IMR-90 (cell line): ENCODE measurements at regions not wholly inside any gene's neighbourhood (a gene's known extent, or its start where the extent isn't known, plus 50 kb on each side); places are given as distances from the start of the nearest gene placed in this dataset.

Source experiments
- BHLHE40 ChIP-seq: fragments of 150-350 bp; IDR thresholded peaks from 2 replicates; pipeline ENCODE4 v1.6.1; 2016; ENCODE audit warnings: mild to moderate bottlenecking, low read depth, low read length
- CEBPB ChIP-seq: IDR thresholded peaks from 2 replicates; pipeline ENCODE4 v1.6.1; 2012; ENCODE audit warnings: low read depth, low read length, improper control_type of control experiment
- CTCF ChIP-seq: conservative IDR thresholded peaks from 2 replicates; pipeline ENCODE4 v1.5.1; 2012; ENCODE audit warnings: mild to moderate bottlenecking, low read depth, low read length, improper control_type of control experiment
- FOS ChIP-seq: fragments of 150-350 bp; IDR thresholded peaks from 2 replicates; pipeline ENCODE4 v1.6.1; 2016; ENCODE audit warnings: low read depth, low read length
- MAFK ChIP-seq: IDR thresholded peaks from 2 replicates; pipeline ENCODE4 v1.6.1; 2012; ENCODE audit warnings: low read depth, low read length, improper control_type of control experiment
- MAZ ChIP-seq: IDR thresholded peaks from 2 replicates; pipeline ENCODE4 v1.6.1; 2012; ENCODE audit warnings: low read depth, mild to moderate bottlenecking, low read length, improper control_type of control experiment, moderate library complexity, borderline replicate concordance
- MXI1 ChIP-seq: IDR thresholded peaks from 2 replicates; pipeline ENCODE4 v1.6.1; 2012; ENCODE audit warnings: low read depth, mild to moderate bottlenecking, low read length, moderate library complexity, borderline replicate concordance
- POLR2A ChIP-seq: IDR thresholded peaks from 2 replicates; pipeline ENCODE4 v1.6.1; 2012; ENCODE audit warnings: mild to moderate bottlenecking, low read depth, low read length
- RAD21 ChIP-seq: IDR thresholded peaks from 2 replicates; pipeline ENCODE4 v1.6.1; 2012; ENCODE audit warnings: low read length, improper control_type of control experiment
- RCOR1 ChIP-seq: IDR thresholded peaks from 2 replicates; pipeline ENCODE4 v1.6.1; 2012; ENCODE audit warnings: mild to moderate bottlenecking, low read length, improper control_type of control experiment; ENCODE audit not compliant: insufficient replicate concordance
- RFX5 ChIP-seq: IDR thresholded peaks from 2 replicates; pipeline ENCODE4 v1.8.0; 2012; ENCODE audit warnings: low read depth, mild to moderate bottlenecking, low read length, moderate library complexity
- SMC3 ChIP-seq: fragments of 150-350 bp; IDR thresholded peaks from 2 replicates; pipeline ENCODE4 v1.6.1; 2016; ENCODE audit warnings: low read depth, mild to moderate bottlenecking, antibody characterized with exemption, low read length, moderate library complexity
- TF ChIP-seq, protein P1 (sequence below): fragments of 150-350 bp; IDR thresholded peaks from 2 replicates; pipeline ENCODE4 v1.6.1; 2017; ENCODE audit warnings: mild to moderate bottlenecking, antibody characterized with exemption, low read length, low read depth
- TF ChIP-seq, protein P2 (sequence below): fragments of 150-350 bp; IDR thresholded peaks from 2 replicates; pipeline ENCODE4 v1.6.1; 2016; ENCODE audit warnings: low read depth, mild to moderate bottlenecking, low read length, moderate library complexity, borderline replicate concordance

DNA sequence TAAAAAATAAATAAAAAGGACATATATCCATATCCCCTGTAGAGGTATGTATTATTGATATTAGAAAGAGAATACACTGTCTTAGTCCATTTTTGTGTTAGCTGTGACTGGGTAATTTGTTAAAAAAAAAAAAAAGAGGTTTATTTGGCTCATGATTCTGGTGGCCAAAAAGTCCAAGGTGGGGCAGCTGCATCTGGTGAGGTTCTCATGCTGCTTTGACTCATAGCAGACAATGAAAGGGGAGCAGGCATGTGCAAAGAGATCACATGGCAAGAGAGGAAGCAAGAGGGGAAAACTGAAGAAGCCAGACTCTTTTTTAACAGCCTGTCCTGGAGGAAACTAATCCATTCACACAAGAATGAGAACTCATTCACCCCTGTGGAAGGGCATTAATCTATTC lies 101.6 kb upstream of the MAP4K3 start:
- no peak for TF ChIP-seq CTCF
- no peak for TF ChIP-seq CEBPB
- TF ChIP-seq, protein P1, sequence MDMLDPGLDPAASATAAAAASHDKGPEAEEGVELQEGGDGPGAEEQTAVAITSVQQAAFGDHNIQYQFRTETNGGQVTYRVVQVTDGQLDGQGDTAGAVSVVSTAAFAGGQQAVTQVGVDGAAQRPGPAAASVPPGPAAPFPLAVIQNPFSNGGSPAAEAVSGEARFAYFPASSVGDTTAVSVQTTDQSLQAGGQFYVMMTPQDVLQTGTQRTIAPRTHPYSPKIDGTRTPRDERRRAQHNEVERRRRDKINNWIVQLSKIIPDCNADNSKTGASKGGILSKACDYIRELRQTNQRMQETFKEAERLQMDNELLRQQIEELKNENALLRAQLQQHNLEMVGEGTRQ, result no peak
- no peak for TF ChIP-seq RFX5
- TF ChIP-seq MXI1, result no peak
- TF ChIP-seq POLR2A, result no peak
- no peak for TF ChIP-seq RAD21
- TF ChIP-seq FOS, result no peak
- no peak for TF ChIP-seq MAFK
- no peak for TF ChIP-seq SMC3
- TF ChIP-seq BHLHE40, result no peak
- TF ChIP-seq, protein P2, sequence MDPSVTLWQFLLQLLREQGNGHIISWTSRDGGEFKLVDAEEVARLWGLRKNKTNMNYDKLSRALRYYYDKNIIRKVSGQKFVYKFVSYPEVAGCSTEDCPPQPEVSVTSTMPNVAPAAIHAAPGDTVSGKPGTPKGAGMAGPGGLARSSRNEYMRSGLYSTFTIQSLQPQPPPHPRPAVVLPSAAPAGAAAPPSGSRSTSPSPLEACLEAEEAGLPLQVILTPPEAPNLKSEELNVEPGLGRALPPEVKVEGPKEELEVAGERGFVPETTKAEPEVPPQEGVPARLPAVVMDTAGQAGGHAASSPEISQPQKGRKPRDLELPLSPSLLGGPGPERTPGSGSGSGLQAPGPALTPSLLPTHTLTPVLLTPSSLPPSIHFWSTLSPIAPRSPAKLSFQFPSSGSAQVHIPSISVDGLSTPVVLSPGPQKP, result no peak
- no peak for TF ChIP-seq RCOR1
- no peak for TF ChIP-seq MAZ
